Panc1 (cell line): ENCODE measurements at regions not wholly inside any gene's neighbourhood (a gene's known extent, or its start where the extent isn't known, plus 50 kb on each side); places are given as distances from the start of the nearest gene placed in this dataset.

ENCODE experiments used
- ATAC-seq: fragments of 200-7000 bp; cut with Tn5 transposase; 2 replicates; pipeline ENCODE4 v1.9.1; 2020; ENCODE audit warnings: mild to moderate bottlenecking, moderate library complexity
- BruUV-seq: library from RNA; stranded (reverse); fragments of 400-500 nt; replicated peaks from 2 replicates; lab custom pipeline; 2021; lab: Mats Ljungman, UMichigan
- CTCF ChIA-PET: fragments of 300-600 bp; sonication (Branson Sonifier 250); formaldehyde crosslinking; loops from one replicate; lab custom pipeline; 2022; ENCODE audit warnings: antibody characterized with exemption; lab: Charles Lee
- POLR2A ChIA-PET: fragments of 300-600 bp; sonication (Branson Sonifier 250); formaldehyde crosslinking; loops from one replicate; lab custom pipeline; 2022; ENCODE audit warnings: antibody characterized with exemption; lab: Charles Lee
- DNase-seq: peaks from one replicate; pipeline ENCODE4 v3.0.0-alpha.2; 2010; ENCODE audit warnings: low read depth, low spot score
- H3K27ac ChIP-seq: 2 replicates; pipeline ENCODE4 v1.5.1; 2011; ENCODE audit warnings: mild to moderate bottlenecking, low read length, inconsistent platforms
- H3K27me3 ChIP-seq: fragments of 200-500 bp; sonication (Bioruptor generic); 2 replicates; pipeline ENCODE4 v1.6.0; 2014; ENCODE audit warnings: low read length, inconsistent platforms; ENCODE audit not compliant: control insufficient read depth, insufficient read depth
- H3K36me3 ChIP-seq: fragments of 200-500 bp; sonication (Bioruptor generic); 2 replicates; pipeline ENCODE4 v1.5.1; 2014; ENCODE audit warnings: inconsistent platforms, mild to moderate bottlenecking, low read length, moderate library complexity; ENCODE audit not compliant: control insufficient read depth, insufficient read depth
- H3K4me1 ChIP-seq: 2 replicates; pipeline ENCODE4 v1.5.1; 2011; ENCODE audit warnings: inconsistent platforms, mild to moderate bottlenecking, low read length, moderate library complexity; ENCODE audit not compliant: control insufficient read depth, insufficient read depth
- H3K4me3 ChIP-seq, 2 experiments: 2 replicates each; pipeline ENCODE4 v1.5.1; 2011 to 2012; ENCODE audit warnings: low read depth in 2 of 2, low read length in 2 of 2, mild to moderate bottlenecking in 2 of 2, inconsistent platforms in 1 of 2, moderate library complexity in 1 of 2
- H3K9me3 ChIP-seq: fragments of 200-500 bp; sonication (Bioruptor generic); 2 replicates; pipeline ENCODE4 v1.5.1; 2014; ENCODE audit warnings: low read depth, mild to moderate bottlenecking, inconsistent platforms, low read length, moderate library complexity; ENCODE audit not compliant: control insufficient read depth, insufficient read depth
- POLR2AphosphoS5 ChIP-seq: IDR thresholded peaks from 2 replicates; pipeline ENCODE4 v1.6.1; 2012; ENCODE audit warnings: mild to moderate bottlenecking, low read depth, low read length, moderate library complexity
- REST ChIP-seq, 2 experiments: IDR thresholded peaks; 2 replicates each; pipeline ENCODE4 v1.6.1; 2011 to 2012; ENCODE audit warnings: low read depth in 2 of 2, control low read depth in 1 of 2, low read length in 1 of 2, mild to moderate bottlenecking in 1 of 2, moderate library complexity in 1 of 2; ENCODE audit not compliant: insufficient read depth in 1 of 2
- SIN3A ChIP-seq: IDR thresholded peaks from 2 replicates; pipeline ENCODE4 v1.6.1; 2012; ENCODE audit warnings: low read depth, mild to moderate bottlenecking, low read length, moderate library complexity, borderline replicate concordance; ENCODE audit not compliant: insufficient read depth
- TCF7L2 ChIP-seq: IDR thresholded peaks from 2 replicates; pipeline ENCODE4 v1.6.1; 2011; ENCODE audit warnings: mild to moderate bottlenecking, low read depth, low read length, inconsistent platforms
- in situ Hi-C: cut with HindIII; loops from 2 replicates; pipeline ENCODE4 v1.10.0; 2016; ENCODE audit warnings: low sequenced_read_pairs, low pct_unique_long_range_greater_than_20kb
- intact Hi-C: fragments of 100-400 bp; cut with micrococcal nuclease; formaldehyde crosslinking; loops from one replicate; pipeline ENCODE4 v1.10.0; 2022; ENCODE audit not compliant: unreplicated experiment
- TF ChIP-seq, protein P1 (sequence below): fragments of 450-650 bp; IDR thresholded peaks from 2 replicates; pipeline ENCODE4 v1.5.1; 2017; ENCODE audit warnings: mild to moderate bottlenecking

DNA sequence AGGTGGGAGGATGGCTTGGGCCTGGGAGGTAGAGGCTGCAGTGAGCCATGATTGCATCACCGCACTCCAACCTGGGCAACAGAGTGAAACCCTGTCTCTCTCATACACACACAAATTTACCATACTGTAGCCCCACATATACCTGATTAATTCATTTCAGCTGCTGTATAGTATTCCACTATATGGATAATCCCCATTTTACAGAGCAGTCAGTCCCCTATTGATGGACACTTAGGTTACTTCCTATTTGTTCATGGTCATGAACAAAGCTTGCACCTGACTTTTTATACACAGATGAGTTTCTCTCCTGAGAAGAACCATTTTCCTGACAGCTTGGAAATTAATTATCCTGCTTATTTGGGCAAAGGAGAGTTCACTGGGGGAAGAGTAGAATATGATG lies 59.2 kb downstream of the EMX2 start:
- TF ChIP-seq POLR2AphosphoS5 (no peak), REST (IDR thresholded peaks at IDR 0.05; ENCODE audit: insufficient read depth in 1 of 2, low read depth in 2 of 2, low read length in 1 of 2) (no peak), SIN3A (no peak)
- TF ChIP-seq, protein P1, sequence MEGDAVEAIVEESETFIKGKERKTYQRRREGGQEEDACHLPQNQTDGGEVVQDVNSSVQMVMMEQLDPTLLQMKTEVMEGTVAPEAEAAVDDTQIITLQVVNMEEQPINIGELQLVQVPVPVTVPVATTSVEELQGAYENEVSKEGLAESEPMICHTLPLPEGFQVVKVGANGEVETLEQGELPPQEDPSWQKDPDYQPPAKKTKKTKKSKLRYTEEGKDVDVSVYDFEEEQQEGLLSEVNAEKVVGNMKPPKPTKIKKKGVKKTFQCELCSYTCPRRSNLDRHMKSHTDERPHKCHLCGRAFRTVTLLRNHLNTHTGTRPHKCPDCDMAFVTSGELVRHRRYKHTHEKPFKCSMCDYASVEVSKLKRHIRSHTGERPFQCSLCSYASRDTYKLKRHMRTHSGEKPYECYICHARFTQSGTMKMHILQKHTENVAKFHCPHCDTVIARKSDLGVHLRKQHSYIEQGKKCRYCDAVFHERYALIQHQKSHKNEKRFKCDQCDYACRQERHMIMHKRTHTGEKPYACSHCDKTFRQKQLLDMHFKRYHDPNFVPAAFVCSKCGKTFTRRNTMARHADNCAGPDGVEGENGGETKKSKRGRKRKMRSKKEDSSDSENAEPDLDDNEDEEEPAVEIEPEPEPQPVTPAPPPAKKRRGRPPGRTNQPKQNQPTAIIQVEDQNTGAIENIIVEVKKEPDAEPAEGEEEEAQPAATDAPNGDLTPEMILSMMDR, result no peak
- intact Hi-C loops, result no loop called here

DNA sequence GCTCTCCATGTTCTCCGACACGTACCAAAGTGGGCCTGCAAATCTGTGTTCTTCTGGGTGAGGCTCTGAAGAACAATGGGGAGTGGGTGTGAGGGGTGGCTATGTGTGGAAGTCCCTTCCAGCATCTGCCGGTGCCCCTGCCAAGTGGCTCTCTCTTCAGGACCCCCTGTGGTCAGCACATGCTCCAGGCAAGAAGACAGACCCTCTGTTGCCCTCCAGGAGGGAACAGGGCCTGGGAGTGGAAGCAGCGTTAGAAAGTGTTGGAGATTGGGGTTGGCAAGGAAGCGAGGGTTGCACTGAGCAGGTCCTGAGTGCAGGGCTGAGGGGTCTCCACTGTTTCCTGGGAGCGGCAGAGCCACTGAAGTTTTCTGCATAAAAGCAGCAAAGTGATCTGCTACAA lies 60.5 kb downstream of the EMX2 start:
- TF ChIP-seq, protein P1, result no peak
- TF ChIP-seq POLR2AphosphoS5 (no peak), TCF7L2 (no peak), SIN3A (no peak), REST (IDR thresholded peaks at IDR 0.05; ENCODE audit: insufficient read depth in 1 of 2, low read depth in 2 of 2, low read length in 1 of 2) (no peak)
- Histone ChIP-seq H3K27ac (no peak overlapping the region), H3K27me3 (peaks cover 20% of the 10 kb centered on the region)

More for the DNA sequence above, 59.2 kb downstream of the EMX2 start:
- no peak for DNase-seq
- Histone ChIP-seq H3K4me3 (no peak overlapping the region), H3K27ac (no peak overlapping the region), H3K36me3 (no peaks in the 10 kb centered on the region), H3K9me3 (no peaks in the 10 kb centered on the region), H3K4me1 (no peaks in the 10 kb centered on the region), H3K27me3 (peaks cover 24% of the 10 kb centered on the region)
- no TSS peak for BruUV-seq
- no peak for ATAC-seq
- in situ Hi-C loops, result no loop called here
- ChIA-PET POLR2A (no interaction called here), CTCF (no interaction called here)

More for the DNA sequence above, 60.5 kb downstream of the EMX2 start:
- ChIA-PET CTCF (no interaction called here), POLR2A (no interaction called here)
- Histone ChIP-seq H3K4me1 (no peaks in the 10 kb centered on the region), H3K4me3 (no peak overlapping the region), H3K36me3 (no peaks in the 10 kb centered on the region), H3K9me3 (no peaks in the 10 kb centered on the region)
- in situ Hi-C loops (no loop called here), intact Hi-C loops (no loop called here)
- DNase-seq (no peak), ATAC-seq (no peak)
- no TSS peak for BruUV-seq
